BLaER1 treated with 17β-estradiol and CSF1 and Interleukin-3, amounts not matched to agents 10 nM and 100 nM (cell line): ENCODE measurements at regions not wholly inside any gene's neighbourhood (a gene's known extent, or its start where the extent isn't known, plus 50 kb on each side); places are given as distances from the start of the nearest gene placed in this dataset.
"Not testable (repeated sequence)": the region's sequence is repeated elsewhere in the genome, so short reads cannot be mapped to it uniquely, and the experiment has no call there.

Experiments used
- H3K27ac ChIP-seq, 11 experiments: shearing (Covaris generic); formaldehyde crosslinking; 2 replicates each; pipeline ENCODE4 v1.8.1; 2022
- H3K27me3 ChIP-seq, 11 experiments: shearing (Covaris generic); formaldehyde crosslinking; 2 replicates each; pipeline ENCODE4 v1.8.1; 2022
- H3K36me3 ChIP-seq, 11 experiments: shearing (Covaris generic); formaldehyde crosslinking; 2 replicates each; pipeline ENCODE4 v1.8.1; 2022
- H3K4me1 ChIP-seq, 10 experiments: shearing (Covaris generic); formaldehyde crosslinking; 2 replicates each; pipeline ENCODE4 v1.8.1; 2022
- H3K4me2 ChIP-seq, 11 experiments: shearing (Covaris generic); formaldehyde crosslinking; 2 replicates each; pipeline ENCODE4 v1.8.1; 2022
- H3K4me3 ChIP-seq, 10 experiments: shearing (Covaris generic); formaldehyde crosslinking; 2 replicates each; pipeline ENCODE4 v1.8.1; 2022
- H3K9ac ChIP-seq, 11 experiments: shearing (Covaris generic); formaldehyde crosslinking; 2 replicates each; pipeline ENCODE4 v1.8.1; 2022
- H3K9me3 ChIP-seq, 11 experiments: shearing (Covaris generic); formaldehyde crosslinking; replicated peaks in 1 of 11; 2 replicates each; pipeline ENCODE4 v1.8.1; 2022
- H4K20me1 ChIP-seq, 11 experiments: shearing (Covaris generic); formaldehyde crosslinking; 2 replicates each; pipeline ENCODE4 v1.8.1; 2022

GRCh38 chr7:63572196-63572595, 426.5 kb upstream of the ZNF722 start:
- not testable (repeated sequence) for H3K4me2 ChIP-seq, H4K20me1 ChIP-seq, H3K27ac ChIP-seq, H3K9ac ChIP-seq, H3K36me3 ChIP-seq, H3K27me3 ChIP-seq, H3K4me1 ChIP-seq, H3K4me3 ChIP-seq
- peaks cover 17 to 57% (median 42%) of the 10 kb centered on the region in 11 experiments for H3K9me3 ChIP-seq

- not testable (repeated sequence) for H4K20me1 ChIP-seq, H3K27ac ChIP-seq, H3K4me1 ChIP-seq, H3K27me3 ChIP-seq, H3K4me3 ChIP-seq, H3K9ac ChIP-seq, H3K4me2 ChIP-seq, H3K36me3 ChIP-seq
- H3K9me3 ChIP-seq = peaks cover 25 to 64% (median 44%) of the 10 kb centered on the region in 11 experiments
Measured at GRCh38 chr7:63572956-63573355, 425.7 kb upstream of the ZNF722 start.

GRCh38 chr7:63573412-63573811, 425.2 kb upstream of the ZNF722 start:
- H4K20me1 ChIP-seq, H3K4me2 ChIP-seq, H3K27me3 ChIP-seq, H3K9ac ChIP-seq, H3K27ac ChIP-seq, H3K36me3 ChIP-seq, H3K4me1 ChIP-seq, H3K4me3 ChIP-seq: not testable (repeated sequence)
- peaks cover 29 to 69% (median 48%) of the 10 kb centered on the region in 11 experiments for H3K9me3 ChIP-seq

GRCh38 chr7:63576421-63576820, 422.2 kb upstream of the ZNF722 start:
- H4K20me1 ChIP-seq, H3K4me2 ChIP-seq, H3K4me1 ChIP-seq, H3K9ac ChIP-seq, H3K27me3 ChIP-seq, H3K27ac ChIP-seq, H3K4me3 ChIP-seq, H3K36me3 ChIP-seq: not testable (repeated sequence)
- H3K9me3 ChIP-seq = peaks cover 39 to 83% (median 68%) of the 10 kb centered on the region in 11 experiments

GRCh38 chr7:63577066-63577465, 421.6 kb upstream of the ZNF722 start:
- not testable (repeated sequence) for H3K4me3 ChIP-seq, H3K27ac ChIP-seq, H3K4me2 ChIP-seq, H4K20me1 ChIP-seq, H3K36me3 ChIP-seq, H3K4me1 ChIP-seq, H3K9ac ChIP-seq, H3K27me3 ChIP-seq
- H3K9me3 ChIP-seq = peaks cover 40 to 81% (median 68%) of the 10 kb centered on the region in 11 experiments

- H3K27me3 ChIP-seq, H3K4me2 ChIP-seq, H3K4me1 ChIP-seq, H3K9ac ChIP-seq, H3K27ac ChIP-seq, H4K20me1 ChIP-seq, H3K36me3 ChIP-seq, H3K4me3 ChIP-seq: not testable (repeated sequence)
- H3K9me3 ChIP-seq = peaks cover 43 to 67% (median 57%) of the 10 kb centered on the region in 11 experiments
Measured at GRCh38 chr7:63580045-63580444, 418.6 kb upstream of the ZNF722 start.

- not testable (repeated sequence) for H3K27me3 ChIP-seq, H3K9ac ChIP-seq, H3K36me3 ChIP-seq, H3K4me3 ChIP-seq, H3K4me1 ChIP-seq, H4K20me1 ChIP-seq, H3K27ac ChIP-seq, H3K4me2 ChIP-seq
- H3K9me3 ChIP-seq = peaks cover 39 to 61% (median 51%) of the 10 kb centered on the region in 11 experiments
Measured at GRCh38 chr7:63580536-63581300, 417.9 kb upstream of the ZNF722 start.

- H4K20me1 ChIP-seq, H3K4me3 ChIP-seq: not testable (repeated sequence)
Measured at GRCh38 chr7:63582771-63583170, 415.9 kb upstream of the ZNF722 start.

GRCh38 chr7:63587151-63587853, 411.3 kb upstream of the ZNF722 start:
- not testable (repeated sequence) for H3K4me3 ChIP-seq, H4K20me1 ChIP-seq, H3K4me1 ChIP-seq, H3K9me3 ChIP-seq, H3K27ac ChIP-seq, H3K27me3 ChIP-seq, H3K36me3 ChIP-seq, H3K4me2 ChIP-seq, H3K9ac ChIP-seq

More at GRCh38 chr7:63582771-63583170, 415.9 kb upstream of the ZNF722 start:
- peaks cover 19 to 40% (median 31%) of the 10 kb centered on the region in 11 experiments for H3K9me3 ChIP-seq
- not testable (repeated sequence) for H3K27me3 ChIP-seq, H3K27ac ChIP-seq, H3K4me1 ChIP-seq, H3K36me3 ChIP-seq, H3K9ac ChIP-seq, H3K4me2 ChIP-seq

- not testable (repeated sequence) for H3K36me3 ChIP-seq, H3K9ac ChIP-seq, H3K27me3 ChIP-seq, H3K9me3 ChIP-seq, H4K20me1 ChIP-seq, H3K4me2 ChIP-seq, H3K4me1 ChIP-seq, H3K4me3 ChIP-seq, H3K27ac ChIP-seq
Measured at GRCh38 chr7:63591249-63591648, 407.4 kb upstream of the ZNF722 start.

- not testable (repeated sequence) for H4K20me1 ChIP-seq, H3K4me2 ChIP-seq, H3K27ac ChIP-seq, H3K36me3 ChIP-seq, H3K4me3 ChIP-seq, H3K4me1 ChIP-seq, H3K27me3 ChIP-seq, H3K9ac ChIP-seq, H3K9me3 ChIP-seq
Measured at GRCh38 chr7:63603812-63604211, 394.8 kb upstream of the ZNF722 start.

GRCh38 chr7:63604853-63605252, 393.8 kb upstream of the ZNF722 start:
- not testable (repeated sequence) for H3K9ac ChIP-seq, H3K4me2 ChIP-seq, H3K4me1 ChIP-seq, H3K9me3 ChIP-seq, H3K4me3 ChIP-seq, H4K20me1 ChIP-seq, H3K27me3 ChIP-seq, H3K27ac ChIP-seq, H3K36me3 ChIP-seq

- not testable (repeated sequence) for H4K20me1 ChIP-seq, H3K9me3 ChIP-seq, H3K4me2 ChIP-seq, H3K36me3 ChIP-seq, H3K27ac ChIP-seq, H3K4me1 ChIP-seq, H3K4me3 ChIP-seq, H3K27me3 ChIP-seq, H3K9ac ChIP-seq
Measured at GRCh38 chr7:63617595-63617994, 381.1 kb upstream of the ZNF722 start.

- H4K20me1 ChIP-seq, H3K27ac ChIP-seq, H3K4me2 ChIP-seq, H3K9me3 ChIP-seq, H3K36me3 ChIP-seq, H3K9ac ChIP-seq, H3K4me1 ChIP-seq, H3K4me3 ChIP-seq, H3K27me3 ChIP-seq: not testable (repeated sequence)
Measured at GRCh38 chr7:63620169-63620735, 378.4 kb upstream of the ZNF722 start.
